Gastroesophageal sphincter (tissue), 4 donors: ENCODE measurements at regions not wholly inside any gene's neighbourhood (a gene's known extent, or its start where the extent isn't known, plus 50 kb on each side); places are given as distances from the start of the nearest gene placed in this dataset.

Source experiments
- ATAC-seq: fragments of 150-250 bp; one replicate; pipeline ENCODE4 v1.9.1; 2016; ENCODE audit warnings: mild to moderate bottlenecking, moderate library complexity
- H3K27ac ChIP-seq, 4 donors: fragments of 200-600 bp; sonication (generic) in 3 of 4; 1 replicate in 3 of 4; 2 replicates in 1 of 4; pipeline ENCODE4 v1.5.1; 2016 to 2019
- H3K27me3 ChIP-seq: fragments of 200-600 bp; sonication (generic); one replicate; pipeline ENCODE4 v1.5.1; 2019
- H3K36me3 ChIP-seq, 2 donors: fragments of 200-600 bp; sonication (generic); one replicate each; pipeline ENCODE4 v1.5.1; 2019; ENCODE audit warnings: control low read depth in 1 of 2
- H3K4me1 ChIP-seq, 3 donors: fragments of 200-600 bp; sonication (generic); 1 replicate in 2 of 3; 2 replicates in 1 of 3; pipeline ENCODE4 v1.5.1; 2016 to 2019; ENCODE audit warnings: control low read depth in 2 of 3
- H3K4me3 ChIP-seq, 2 donors: fragments of 200-600 bp; sonication (generic); one replicate each; pipeline ENCODE4 v1.5.1; 2019; ENCODE audit warnings: mild to moderate bottlenecking in 1 of 2, moderate library complexity in 1 of 2
- H3K9me3 ChIP-seq, 3 donors: fragments of 200-600 bp; sonication (generic); one replicate each; pipeline ENCODE4 v1.5.1; 2017 to 2019; ENCODE audit warnings: control low read depth in 2 of 3
- EP300 ChIP-seq: sonication (generic); formaldehyde crosslinking; IDR thresholded peaks from one replicate; pipeline ENCODE4 v1.6.1; 2017; ENCODE audit warnings: antibody characterized with exemption, mild to moderate bottlenecking
- POLR2A ChIP-seq, 2 donors: fragments of 450-650 bp; IDR thresholded peaks; one replicate each; pipeline ENCODE4 v1.6.1; 2017; ENCODE audit warnings: antibody characterized with exemption in 2 of 2, mild to moderate bottlenecking in 2 of 2, moderate library complexity in 1 of 2
- POLR2AphosphoS5 ChIP-seq: sonication (generic); formaldehyde crosslinking; IDR thresholded peaks from one replicate; pipeline ENCODE4 v1.6.1; 2017; ENCODE audit warnings: antibody characterized with exemption
- WGBS, 2 donors: methylation state at CpG; one replicate each; pipeline ENCODE4 v1.1.5; 2018; ENCODE audit warnings: low coverage in 1 of 2; 5-methylcytosine and 5-hydroxymethylcytosine counted together
- TF ChIP-seq, protein P1 (sequence below), 4 experiments: fragments of 200-600 bp in 2 of 4; fragments of 450-650 bp in 2 of 4; sonication (generic) in 1 of 4; IDR thresholded peaks; one replicate each; pipeline ENCODE4 v1.5.1; 2017 to 2019; ENCODE audit warnings: antibody characterized with exemption in 4 of 4, mild to moderate bottlenecking in 2 of 4, moderate library complexity in 2 of 4

DNA sequence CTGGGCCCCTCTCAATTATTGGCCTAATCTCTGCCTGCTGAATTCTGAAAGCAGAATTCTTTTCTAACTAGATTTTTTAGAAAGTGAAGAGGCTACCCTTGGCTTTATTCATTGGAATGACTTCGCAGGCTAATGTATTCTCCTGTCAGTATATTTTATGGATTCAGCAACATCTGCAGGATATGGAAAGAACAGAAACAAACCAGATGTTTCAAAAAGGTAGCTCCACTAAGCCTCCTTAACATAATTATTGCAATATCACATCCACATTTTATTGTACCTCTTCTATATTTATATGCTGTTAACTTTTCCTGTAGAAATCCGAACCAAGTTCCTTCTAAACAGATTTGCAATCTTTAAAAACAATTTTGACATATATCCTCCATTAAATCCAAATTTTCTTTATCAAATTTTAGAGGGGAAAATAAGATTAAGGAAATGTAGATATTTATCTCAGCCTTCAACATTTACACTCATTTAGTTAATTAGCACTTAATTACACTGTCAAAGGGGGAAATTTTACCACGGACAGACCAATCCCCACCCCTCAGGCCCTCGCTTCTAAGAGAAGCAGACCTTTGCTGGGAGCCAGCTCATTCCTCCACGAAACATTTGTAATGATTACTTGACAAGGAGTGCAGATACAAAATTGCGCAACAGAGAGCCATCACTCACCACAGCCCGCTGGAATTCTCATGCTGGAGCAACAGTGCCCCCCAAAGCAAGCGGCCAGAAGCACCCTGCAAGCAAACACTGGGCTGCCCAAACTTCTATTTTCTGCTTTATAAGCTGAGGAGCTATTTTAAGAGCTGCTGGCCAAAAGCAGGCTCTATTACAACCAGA lies 253.4 kb downstream of the ETAA1 start:
- Histone ChIP-seq H3K27me3 (no peaks in the 10 kb centered on the region), H3K36me3 (no peaks in the 10 kb centered on the region), H3K4me3 (no peak overlapping the region), H3K4me1 (peaks cover 6 to 50% (median 16%) of the 10 kb centered on the region in 3 donors), H3K9me3 (peaks cover 0 to 8% (median 0%) of the 10 kb centered on the region in 3 donors), H3K27ac (peak overlapping the region; percentile 36 to 81 (median 80))
- WGBS, 2 donors = 5 to 21% methylated on average over 5 to 7 of the region's 8 CpGs
- ATAC-seq = peak; percentile 91
- TF ChIP-seq POLR2AphosphoS5 = peak; percentile 91
- TF ChIP-seq POLR2A (IDR thresholded peaks at IDR 0.05) = no peak
- no peak for TF ChIP-seq EP300
- TF ChIP-seq, protein P1, sequence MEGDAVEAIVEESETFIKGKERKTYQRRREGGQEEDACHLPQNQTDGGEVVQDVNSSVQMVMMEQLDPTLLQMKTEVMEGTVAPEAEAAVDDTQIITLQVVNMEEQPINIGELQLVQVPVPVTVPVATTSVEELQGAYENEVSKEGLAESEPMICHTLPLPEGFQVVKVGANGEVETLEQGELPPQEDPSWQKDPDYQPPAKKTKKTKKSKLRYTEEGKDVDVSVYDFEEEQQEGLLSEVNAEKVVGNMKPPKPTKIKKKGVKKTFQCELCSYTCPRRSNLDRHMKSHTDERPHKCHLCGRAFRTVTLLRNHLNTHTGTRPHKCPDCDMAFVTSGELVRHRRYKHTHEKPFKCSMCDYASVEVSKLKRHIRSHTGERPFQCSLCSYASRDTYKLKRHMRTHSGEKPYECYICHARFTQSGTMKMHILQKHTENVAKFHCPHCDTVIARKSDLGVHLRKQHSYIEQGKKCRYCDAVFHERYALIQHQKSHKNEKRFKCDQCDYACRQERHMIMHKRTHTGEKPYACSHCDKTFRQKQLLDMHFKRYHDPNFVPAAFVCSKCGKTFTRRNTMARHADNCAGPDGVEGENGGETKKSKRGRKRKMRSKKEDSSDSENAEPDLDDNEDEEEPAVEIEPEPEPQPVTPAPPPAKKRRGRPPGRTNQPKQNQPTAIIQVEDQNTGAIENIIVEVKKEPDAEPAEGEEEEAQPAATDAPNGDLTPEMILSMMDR (IDR thresholded peaks at IDR 0.05) = peak; percentile 55 to 90 (median 86)

DNA sequence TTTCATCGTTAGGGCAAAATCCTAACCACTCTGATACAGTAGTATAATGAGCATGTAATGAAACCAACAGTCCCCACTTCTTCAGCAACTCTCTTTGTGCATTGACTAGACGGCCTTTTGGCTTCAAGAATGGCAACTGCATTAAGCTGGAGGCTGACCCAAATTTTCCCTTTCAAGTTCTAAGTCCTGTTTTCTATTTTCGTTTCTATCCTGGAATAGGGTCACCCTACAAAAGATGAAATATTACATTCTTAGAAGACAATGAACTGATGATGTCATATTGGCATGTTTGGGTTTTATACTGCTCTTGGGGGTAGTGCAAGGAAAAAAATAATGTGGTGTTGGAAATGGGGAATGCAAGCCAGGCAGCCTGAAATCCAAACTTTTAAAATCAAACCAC lies 254.4 kb downstream of the ETAA1 start:
- ATAC-seq = no peak
- TF ChIP-seq, protein P1 (IDR thresholded peaks at IDR 0.05) = no peak
- TF ChIP-seq POLR2A (IDR thresholded peaks at IDR 0.05) = no peak
- no peak for TF ChIP-seq POLR2AphosphoS5
- TF ChIP-seq EP300 = no peak
- H3K36me3 ChIP-seq = no peaks in the 10 kb centered on the region
- peaks cover 6 to 50% (median 16%) of the 10 kb centered on the region in 3 donors for H3K4me1 ChIP-seq
- peak overlapping the region; percentile 36 to 81 (median 80) for H3K27ac ChIP-seq
- no peak overlapping the region for H3K4me3 ChIP-seq
- H3K9me3 ChIP-seq = peaks cover 0 to 6% (median 0%) of the 10 kb centered on the region in 3 donors
- H3K27me3 ChIP-seq = no peaks in the 10 kb centered on the region
- 23 to 44% methylated on average over 3 of the region's 3 CpGs for WGBS, 2 donors

DNA sequence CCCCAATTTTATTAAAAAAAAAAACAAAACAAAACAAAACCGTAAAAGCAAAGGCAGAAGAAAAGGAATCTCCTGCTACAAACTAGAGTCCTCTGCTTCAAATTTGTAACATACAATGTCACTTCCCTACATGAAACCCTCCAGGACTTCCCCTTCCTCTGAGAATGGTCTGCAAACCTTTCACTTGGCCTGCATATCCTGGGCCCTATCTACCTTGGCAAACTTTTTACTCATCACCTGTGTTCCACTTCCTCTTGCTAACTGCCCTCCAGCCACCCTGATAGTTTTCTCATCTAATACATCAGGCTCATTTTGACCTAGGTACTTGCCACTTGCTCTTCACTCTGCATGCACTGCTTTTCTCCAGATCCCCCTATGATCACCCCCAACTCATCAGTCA lies 255.5 kb downstream of the ETAA1 start:
- 88 to 93% methylated on average over 1 of the region's 1 CpG for WGBS, 2 donors
- peaks cover 6 to 50% (median 16%) of the 10 kb centered on the region in 3 donors for H3K4me1 ChIP-seq
- H3K27ac ChIP-seq = no peak overlapping the region
- H3K36me3 ChIP-seq = no peaks in the 10 kb centered on the region
- ATAC-seq = no peak
- no peak overlapping the region for H3K4me3 ChIP-seq
- H3K9me3 ChIP-seq = no peaks in the 10 kb centered on the region
- TF ChIP-seq EP300 (no peak), POLR2A (IDR thresholded peaks at IDR 0.05) (no peak), POLR2AphosphoS5 (no peak)
- TF ChIP-seq, protein P1 (IDR thresholded peaks at IDR 0.05) = no peak
- no peaks in the 10 kb centered on the region for H3K27me3 ChIP-seq

DNA sequence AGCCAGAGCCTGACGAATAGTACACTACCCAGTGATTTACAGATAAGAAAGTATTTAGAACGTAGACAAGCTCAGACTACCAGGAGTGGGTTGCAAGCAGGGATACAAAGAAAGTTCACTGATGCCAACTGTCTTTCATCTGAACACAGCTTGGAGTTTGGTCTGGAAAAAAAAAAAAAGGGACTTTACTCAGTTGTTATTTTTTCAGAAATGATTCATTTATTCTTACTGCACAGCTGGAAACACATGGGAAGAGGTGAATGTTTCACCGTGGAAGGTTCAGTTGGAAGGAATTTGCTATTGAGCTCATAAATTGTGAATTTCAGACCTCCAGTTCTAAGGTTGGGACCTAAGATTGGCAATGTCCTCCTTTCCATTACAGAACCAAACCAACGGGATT lies 259.7 kb downstream of the ETAA1 start:
- Histone ChIP-seq H3K27ac (no peak overlapping the region), H3K4me1 (peaks cover 0 to 12% (median 0%) of the 10 kb centered on the region in 3 donors), H3K4me3 (no peak overlapping the region), H3K36me3 (no peaks in the 10 kb centered on the region), H3K27me3 (no peaks in the 10 kb centered on the region), H3K9me3 (peaks cover 0 to 7% (median 0%) of the 10 kb centered on the region in 3 donors)
- 33 to 49% methylated on average over 4 of the region's 4 CpGs for WGBS, 2 donors
- ATAC-seq = no peak
- TF ChIP-seq POLR2AphosphoS5 (no peak), EP300 (no peak), POLR2A (IDR thresholded peaks at IDR 0.05) (no peak)
- TF ChIP-seq, protein P1 (IDR thresholded peaks at IDR 0.05) = no peak

DNA sequence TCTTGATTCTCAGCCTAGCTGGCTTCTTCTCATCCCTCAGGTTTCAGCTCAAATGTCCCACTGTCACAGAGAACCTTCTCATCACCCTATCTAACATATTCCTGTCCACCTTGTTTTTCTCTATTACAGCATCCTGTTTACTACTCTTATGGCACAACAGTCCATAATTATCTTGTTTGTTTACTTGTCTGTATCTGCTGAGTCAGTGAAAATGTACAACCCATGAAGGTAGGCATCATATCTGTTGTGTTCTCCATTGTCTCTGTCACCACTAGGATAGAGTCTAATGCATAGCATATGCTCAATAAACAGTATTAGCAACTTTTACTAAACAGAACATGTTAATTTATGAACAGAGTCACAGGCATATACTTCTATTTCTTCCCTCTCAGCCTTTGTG lies 261.7 kb downstream of the ETAA1 start:
- no peak for ATAC-seq
- H3K4me3 ChIP-seq = no peak overlapping the region
- TF ChIP-seq POLR2AphosphoS5 (no peak), EP300 (no peak), POLR2A (IDR thresholded peaks at IDR 0.05) (no peak)
- TF ChIP-seq, protein P1 (IDR thresholded peaks at IDR 0.05) = no peak

More for the DNA sequence above, 261.7 kb downstream of the ETAA1 start:
- Histone ChIP-seq H3K27ac (no peak overlapping the region), H3K9me3 (peaks cover 0 to 7% (median 0%) of the 10 kb centered on the region in 3 donors), H3K27me3 (no peaks in the 10 kb centered on the region), H3K36me3 (no peaks in the 10 kb centered on the region), H3K4me1 (peaks cover 0 to 4% (median 0%) of the 10 kb centered on the region in 3 donors)
